B cell (primary cell): ENCODE measurements at regions not wholly inside any gene's neighbourhood (a gene's known extent, or its start where the extent isn't known, plus 50 kb on each side); places are given as distances from the start of the nearest gene placed in this dataset.
A peak's percentile ranks its signal among the peaks of the same experiment; 100 is the strongest.

Experiments used
- ATAC-seq: fragments of 200-7000 bp; cut with Tn5 transposase; one replicate; pipeline ENCODE4 v1.10.0; 2021; ENCODE audit warnings: low read depth, mild to moderate bottlenecking, moderate number of reproducible peaks, moderate library complexity
- CTCF ChIA-PET: fragments of 350-600 bp; sonication (Branson Sonifier 250); formaldehyde crosslinking; loops from one replicate; lab custom pipeline; 2021; ENCODE audit warnings: antibody characterized with exemption, inconsistent platforms; lab: Charles Lee
- POLR2A ChIA-PET: fragments of 350-600 bp; sonication (Branson Sonifier 250); formaldehyde crosslinking; loops from one replicate; lab custom pipeline; 2021; ENCODE audit warnings: antibody characterized with exemption; lab: Charles Lee
- DNase-seq: peaks from one replicate; pipeline ENCODE4 v3.0.0; 2013
- H2AFZ ChIP-seq: 2 replicates; pipeline ENCODE4 v1.6.1; 2012; ENCODE audit warnings: mild to moderate bottlenecking, low read depth, low read length; ENCODE audit not compliant: insufficient read depth, poor library complexity, severe bottlenecking
- H3K27ac ChIP-seq, 2 donors: 1 replicate in 1 of 2; 2 replicates in 1 of 2; pipeline ENCODE4 v1.5.1; 2012 to 2013; ENCODE audit warnings: low read length in 2 of 2, mild to moderate bottlenecking in 2 of 2, moderate library complexity in 1 of 2
- H3K27me3 ChIP-seq, 4 experiments: fragments of 200-600 bp in 1 of 4; sonication (generic) in 1 of 4; replicated peaks in 1 of 4; 1 replicate in 2 of 4; 2 replicates in 2 of 4; pipeline versions ENCODE4 v1.6.1 to v1.7.0; 2013 to 2016; ENCODE audit warnings: low read length in 3 of 4, mild to moderate bottlenecking in 2 of 4, mixed read lengths in 1 of 4, moderate library complexity in 1 of 4; ENCODE audit not compliant: insufficient read depth in 4 of 4, control insufficient read depth in 3 of 4; ENCODE audit errors: control extremely low read depth in 1 of 4
- H3K36me3 ChIP-seq, 2 experiments: replicated peaks in 1 of 2; 1 replicate in 1 of 2; 2 replicates in 1 of 2; pipeline versions ENCODE4 v1.6.1 to v1.7.1; 2013; ENCODE audit warnings: low read length in 1 of 2; ENCODE audit not compliant: insufficient read depth in 2 of 2, control insufficient read depth in 1 of 2; ENCODE audit errors: control extremely low read depth in 1 of 2, extremely low read depth in 1 of 2
- H3K4me1 ChIP-seq, 2 donors: fragments of 200-600 bp in 1 of 2; sonication (generic) in 1 of 2; 1 replicate in 1 of 2; 2 replicates in 1 of 2; pipeline versions ENCODE4 v1.5.1 to v1.6.1; 2013 to 2017; ENCODE audit warnings: low read length in 2 of 2; ENCODE audit not compliant: control insufficient read depth in 2 of 2, insufficient read depth in 2 of 2
- H3K4me2 ChIP-seq: replicated peaks from 2 replicates; pipeline ENCODE3; 2012; ENCODE audit warnings: mild to moderate bottlenecking, low read depth, low read length; ENCODE audit not compliant: poor library complexity, severe bottlenecking
- H3K4me3 ChIP-seq, 5 experiments: fragments of 200-600 bp in 1 of 5; sonication (generic) in 1 of 5; 1 replicate in 3 of 5; 2 replicates in 2 of 5; pipeline versions ENCODE4 v1.5.1 to v1.7.0; 2011 to 2016; ENCODE audit warnings: low read length in 4 of 5, mild to moderate bottlenecking in 4 of 5, low read depth in 2 of 5, control low read depth in 1 of 5, moderate library complexity in 1 of 5; ENCODE audit not compliant: insufficient read depth in 1 of 5; ENCODE audit errors: control extremely low read depth in 1 of 5, extremely low read depth in 1 of 5
- H3K79me2 ChIP-seq: fragments of 200-600 bp; sonication (generic); one replicate; pipeline ENCODE4 v1.6.0; 2016; ENCODE audit warnings: low read length; ENCODE audit not compliant: control insufficient read depth, insufficient read depth
- H3K9ac ChIP-seq: fragments of 200-600 bp; sonication (generic); 2 replicates; pipeline ENCODE4 v1.6.1; 2017; ENCODE audit warnings: mild to moderate bottlenecking, low read length, moderate library complexity
- H3K9me3 ChIP-seq, 3 donors: one replicate each; pipeline versions ENCODE4 v1.6.1 to v1.7.1; 2013; ENCODE audit warnings: low read length in 2 of 3; ENCODE audit not compliant: control insufficient read depth in 2 of 3, insufficient read depth in 1 of 3; ENCODE audit errors: control extremely low read depth in 1 of 3
- H4K20me1 ChIP-seq: 2 replicates; pipeline ENCODE4 v1.6.0; 2012; ENCODE audit warnings: mild to moderate bottlenecking, low read length; ENCODE audit not compliant: insufficient read depth, control insufficient read depth, poor library complexity, severe bottlenecking
- H3K27ac Mint-ChIP-seq: one replicate; pipeline ENCODE4 v1.8.0; 2021; ENCODE audit warnings: mixed read lengths
- H3K27me3 Mint-ChIP-seq: one replicate; pipeline ENCODE4 v1.8.0; 2021; ENCODE audit warnings: mixed read lengths
- H3K4me1 Mint-ChIP-seq: one replicate; pipeline ENCODE4 v1.8.0; 2021; ENCODE audit warnings: mixed read lengths
- H3K4me3 Mint-ChIP-seq: one replicate; pipeline ENCODE4 v1.8.0; 2021; ENCODE audit warnings: mixed read lengths
- H3K9me3 Mint-ChIP-seq: one replicate; pipeline ENCODE4 v1.8.0; 2022; ENCODE audit warnings: mixed read lengths; ENCODE audit not compliant: insufficient read depth
- CTCF ChIP-seq: fragments of 200-600 bp; IDR thresholded peaks from one replicate; pipeline ENCODE4 v1.8.0; 2022; ENCODE audit warnings: antibody characterized with exemption, mild to moderate bottlenecking
- EZH2 ChIP-seq: IDR thresholded peaks from 2 replicates; pipeline ENCODE4 v1.6.1; 2012; ENCODE audit warnings: borderline replicate concordance, low read depth, mild to moderate bottlenecking, moderate library complexity, low read length; ENCODE audit not compliant: insufficient read depth, poor library complexity, severe bottlenecking
- WGBS: methylation state at CpG from one replicate; pipeline ENCODE4 v1.1.5; 2013; ENCODE audit warnings: missing lambda C conversion rate; ENCODE audit not compliant: insufficient coverage; 5-methylcytosine and 5-hydroxymethylcytosine counted together
- intact Hi-C: fragments of 100-400 bp; cut with micrococcal nuclease; formaldehyde crosslinking; loops from one replicate; pipeline ENCODE4 v1.10.0; 2022

GRCh38 chr1:157193702-157194391 is 55.7 kb upstream of the ETV3 start:
- intact Hi-C loops = loop anchor here (1.0 to 5.0 kb wide), 3 partner anchors 295 to 927 kb away; no protein-coding TSS in a partner anchor
- Histone ChIP-seq H3K27ac (no peak overlapping the region), H3K27me3 (peaks cover 0 to 34% (median 10%) of the 10 kb centered on the region in 4 experiments), H3K79me2 (no peaks in the 10 kb centered on the region), H3K4me1 (peaks cover 3 to 4% of the 10 kb centered on the region in 2 donors), H3K36me3 (no peaks in the 10 kb centered on the region), H3K4me2 (no peak overlapping the region), H3K9me3 (no peaks in the 10 kb centered on the region), H2AFZ (no peak overlapping the region), H3K4me3 (no peak overlapping the region), H3K9ac (no peak overlapping the region), H4K20me1 (no peaks in the 10 kb centered on the region)
- Mint-ChIP-seq H3K4me3 (no peak overlapping the region), H3K4me1 (peaks cover 2% of the 10 kb centered on the region), H3K27me3 (peaks cover 42% of the 10 kb centered on the region), H3K27ac (no peak overlapping the region), H3K9me3 (no peaks in the 10 kb centered on the region)
- no peak for ATAC-seq
- ChIA-PET CTCF (interaction anchor here (0.6 to 2.1 kb wide), 4 partner anchors 293 to 302 kb away, joined by 3 to 6 read pairs (median 4); no protein-coding TSS in a partner anchor), POLR2A (no interaction called here)
- WGBS = 52% methylated on average over 17 of the region's 20 CpGs
- TF ChIP-seq CTCF (peak; percentile 76), EZH2 (no peak)
- peak; percentile 76 for DNase-seq

- no peak for DNase-seq
- no peaks in the 10 kb centered on the region for H3K9me3 ChIP-seq
- H2AFZ ChIP-seq = no peak overlapping the region
- peaks cover 3 to 4% of the 10 kb centered on the region in 2 donors for H3K4me1 ChIP-seq
- no peak overlapping the region for H3K4me3 Mint-ChIP-seq
- H3K79me2 ChIP-seq = no peaks in the 10 kb centered on the region
- H3K36me3 ChIP-seq = no peaks in the 10 kb centered on the region
- intact Hi-C loops = loop anchor here (1.0 to 5.0 kb wide), 3 partner anchors 296 to 928 kb away; no protein-coding TSS in a partner anchor
- no peak overlapping the region for H3K27ac ChIP-seq
- POLR2A ChIA-PET = no interaction called here
- no peaks in the 10 kb centered on the region for H3K9me3 Mint-ChIP-seq
- H3K4me1 Mint-ChIP-seq = peaks cover 2% of the 10 kb centered on the region
- WGBS = no CpG with 5 or more reads among the region's 1 CpG
- H4K20me1 ChIP-seq = no peaks in the 10 kb centered on the region
- no peak overlapping the region for H3K4me2 ChIP-seq
- ATAC-seq = no peak
- H3K27me3 ChIP-seq = peaks cover 0 to 34% (median 10%) of the 10 kb centered on the region in 4 experiments
- H3K27ac Mint-ChIP-seq = no peak overlapping the region
- peaks cover 42% of the 10 kb centered on the region for H3K27me3 Mint-ChIP-seq
- TF ChIP-seq CTCF (no peak), EZH2 (no peak)
- H3K9ac ChIP-seq = no peak overlapping the region
- no peak overlapping the region for H3K4me3 ChIP-seq
- CTCF ChIA-PET = interaction anchor here (0.6 to 2.1 kb wide), 6 partner anchors 25 to 302 kb away, joined by 3 to 6 read pairs (median 4); no protein-coding TSS in a partner anchor
Measured at GRCh38 chr1:157193219-157193618, 55.0 kb upstream of the ETV3 start.
